Testis (tissue), 2 donors: ENCODE measurements at regions not wholly inside any gene's neighbourhood (a gene's known extent, or its start where the extent isn't known, plus 50 kb on each side); places are given as distances from the start of the nearest gene placed in this dataset.
"Not testable (repeated sequence)": the region's sequence is repeated elsewhere in the genome, so short reads cannot be mapped to it uniquely, and the experiment has no call there.

Source experiments
- DNase-seq: peaks from one replicate; pipeline ENCODE4 v3.0.0-alpha.2; 2019
- H3K27ac ChIP-seq, 2 donors: fragments of 200-600 bp; sonication (generic); one replicate each; pipeline ENCODE4 v1.5.1; 2019
- H3K27me3 ChIP-seq: fragments of 200-600 bp; sonication (generic); one replicate; pipeline ENCODE4 v1.5.1; 2019
- H3K36me3 ChIP-seq: fragments of 200-600 bp; sonication (generic); one replicate; pipeline ENCODE4 v1.5.1; 2017; ENCODE audit warnings: low read depth; ENCODE audit errors: missing control alignments
- H3K4me1 ChIP-seq: fragments of 200-600 bp; sonication (generic); one replicate; pipeline ENCODE4 v1.5.1; 2019
- H3K4me3 ChIP-seq, 2 donors: fragments of 200-600 bp; sonication (generic); one replicate each; pipeline ENCODE4 v1.5.1; 2017 to 2019
- H3K9me3 ChIP-seq: fragments of 200-600 bp; sonication (generic); one replicate; pipeline ENCODE4 v1.5.1; 2017
- POLR2A ChIP-seq: fragments of 450-650 bp; IDR thresholded peaks from one replicate; pipeline ENCODE4 v1.6.1; 2017; ENCODE audit warnings: antibody characterized with exemption, mild to moderate bottlenecking, moderate library complexity
- whole genome bisulfite sequencing, 2 donors: methylation state at CpG; one replicate each; pipeline ENCODE4 v1.1.5; 2018; 5-methylcytosine and 5-hydroxymethylcytosine counted together
- intact Hi-C: fragments of 100-400 bp; cut with DNase I; formaldehyde crosslinking; loops from one replicate; pipeline ENCODE4 v1.15.1; 2023; ENCODE audit warnings: low total_unique reads
- TF ChIP-seq, protein P1 (sequence below), 3 experiments: fragments of 450-650 bp in 2 of 3; fragments of 200-600 bp in 1 of 3; sonication (generic) in 1 of 3; IDR thresholded peaks; one replicate each; pipeline ENCODE4 v1.5.1; 2016 to 2019; ENCODE audit warnings: antibody characterized with exemption in 3 of 3, mild to moderate bottlenecking in 2 of 3, moderate library complexity in 1 of 3

GRCh38 chr5:67548520-67549295, 352.1 kb upstream of the CD180 start:
- no peaks in the 10 kb centered on the region for H3K4me1 ChIP-seq
- no peaks in the 10 kb centered on the region for H3K9me3 ChIP-seq
- TF ChIP-seq, protein P1, sequence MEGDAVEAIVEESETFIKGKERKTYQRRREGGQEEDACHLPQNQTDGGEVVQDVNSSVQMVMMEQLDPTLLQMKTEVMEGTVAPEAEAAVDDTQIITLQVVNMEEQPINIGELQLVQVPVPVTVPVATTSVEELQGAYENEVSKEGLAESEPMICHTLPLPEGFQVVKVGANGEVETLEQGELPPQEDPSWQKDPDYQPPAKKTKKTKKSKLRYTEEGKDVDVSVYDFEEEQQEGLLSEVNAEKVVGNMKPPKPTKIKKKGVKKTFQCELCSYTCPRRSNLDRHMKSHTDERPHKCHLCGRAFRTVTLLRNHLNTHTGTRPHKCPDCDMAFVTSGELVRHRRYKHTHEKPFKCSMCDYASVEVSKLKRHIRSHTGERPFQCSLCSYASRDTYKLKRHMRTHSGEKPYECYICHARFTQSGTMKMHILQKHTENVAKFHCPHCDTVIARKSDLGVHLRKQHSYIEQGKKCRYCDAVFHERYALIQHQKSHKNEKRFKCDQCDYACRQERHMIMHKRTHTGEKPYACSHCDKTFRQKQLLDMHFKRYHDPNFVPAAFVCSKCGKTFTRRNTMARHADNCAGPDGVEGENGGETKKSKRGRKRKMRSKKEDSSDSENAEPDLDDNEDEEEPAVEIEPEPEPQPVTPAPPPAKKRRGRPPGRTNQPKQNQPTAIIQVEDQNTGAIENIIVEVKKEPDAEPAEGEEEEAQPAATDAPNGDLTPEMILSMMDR (IDR thresholded peaks at IDR 0.05): no peak
- no peak overlapping the region for H3K4me3 ChIP-seq
- no peaks in the 10 kb centered on the region for H3K36me3 ChIP-seq
- no peaks in the 10 kb centered on the region for H3K27me3 ChIP-seq
- no peak overlapping the region for H3K27ac ChIP-seq
- DNase-seq: no peak
- 61 to 66% methylated on average over 8 of the region's 8 CpGs for WGBS, 2 donors
- intact Hi-C loops: no loop called here

GRCh38 chr5:67547682-67548081, 351.1 kb upstream of the CD180 start:
- no peak overlapping the region for H3K27ac ChIP-seq
- H3K4me3 ChIP-seq: no peak overlapping the region
- TF ChIP-seq POLR2A: no peak
- TF ChIP-seq, protein P1 (IDR thresholded peaks at IDR 0.05): no peak
- no peaks in the 10 kb centered on the region for H3K36me3 ChIP-seq
- no peaks in the 10 kb centered on the region for H3K27me3 ChIP-seq
- intact Hi-C loops: no loop called here
- 100% methylated on average over 1 of the region's 1 CpG for WGBS, 2 donors
- H3K4me1 ChIP-seq: no peaks in the 10 kb centered on the region
- DNase-seq: no peak
- H3K9me3 ChIP-seq: no peaks in the 10 kb centered on the region

GRCh38 chr5:67544942-67545341, 348.3 kb upstream of the CD180 start:
- H3K4me1 ChIP-seq, H3K4me3 ChIP-seq, H3K36me3 ChIP-seq, DNase-seq, H3K9me3 ChIP-seq, intact Hi-C loops, H3K27me3 ChIP-seq, H3K27ac ChIP-seq: not testable (repeated sequence)

- H3K36me3 ChIP-seq: no peaks in the 10 kb centered on the region
- TF ChIP-seq POLR2A: no peak
- TF ChIP-seq, protein P1 (IDR thresholded peaks at IDR 0.05): no peak
- no peak overlapping the region for H3K4me3 ChIP-seq
- no peaks in the 10 kb centered on the region for H3K4me1 ChIP-seq
- H3K27ac ChIP-seq: no peak overlapping the region
- no peaks in the 10 kb centered on the region for H3K27me3 ChIP-seq
- intact Hi-C loops: no loop called here
- DNase-seq: no peak
- no peaks in the 10 kb centered on the region for H3K9me3 ChIP-seq
- whole genome bisulfite sequencing, 2 donors: 75 to 80% methylated on average over 5 of the region's 5 CpGs
Observed at GRCh38 chr5:67543720-67544270, 347.2 kb upstream of the CD180 start.

GRCh38 chr5:67542479-67542878, 345.9 kb upstream of the CD180 start:
- intact Hi-C loops: no loop called here
- TF ChIP-seq, protein P1 (IDR thresholded peaks at IDR 0.05): no peak
- no peak for TF ChIP-seq POLR2A
- DNase-seq: no peak
- Histone ChIP-seq H3K36me3 (no peaks in the 10 kb centered on the region), H3K9me3 (no peaks in the 10 kb centered on the region), H3K27ac (no peak overlapping the region), H3K4me1 (no peaks in the 10 kb centered on the region), H3K4me3 (no peak overlapping the region), H3K27me3 (no peaks in the 10 kb centered on the region)
- 80% methylated on average over 3 of the region's 3 CpGs for WGBS, 2 donors
